GM23338 (cell line): ENCODE measurements at regions not wholly inside any gene's neighbourhood (a gene's known extent, or its start where the extent isn't known, plus 50 kb on each side); places are given as distances from the start of the nearest gene placed in this dataset.

Source experiments
- CREB1 ChIP-seq: fragments of 250-450 bp; sonication (Bioruptor Pico); IDR thresholded peaks from 2 replicates; pipeline ENCODE4 v1.5.0; 2020; ENCODE audit warnings: low read depth, mild to moderate bottlenecking, moderate library complexity
- EZH2phosphoT487 ChIP-seq: fragments of 200-600 bp; sonication (generic); IDR thresholded peaks from one replicate; pipeline ENCODE4 v1.8.1; 2018; ENCODE audit warnings: antibody characterized with exemption; ENCODE audit not compliant: unreplicated experiment
- JUNB ChIP-seq: IDR thresholded peaks from one replicate; pipeline ENCODE4 v1.6.1; 2016; ENCODE audit warnings: antibody characterized with exemption; ENCODE audit not compliant: unreplicated experiment
- POLR2AphosphoS5 ChIP-seq: IDR thresholded peaks from 2 replicates; pipeline ENCODE4 v1.6.1; 2016; ENCODE audit warnings: antibody characterized with exemption, low read depth
- STAT1 ChIP-seq: IDR thresholded peaks from one replicate; pipeline ENCODE4 v1.6.1; 2016; ENCODE audit warnings: antibody characterized with exemption; ENCODE audit not compliant: unreplicated experiment
- ZNF114 ChIP-seq: fragments of 250-450 bp; sonication (Bioruptor Pico); IDR thresholded peaks from 2 replicates; pipeline ENCODE4 v1.5.0; 2020; ENCODE audit warnings: mild to moderate bottlenecking, moderate library complexity
- TF ChIP-seq, protein P1 (sequence below): fragments of 250-450 bp; sonication (Bioruptor Pico); IDR thresholded peaks from 2 replicates; pipeline ENCODE4 v1.5.0; 2020; ENCODE audit warnings: mild to moderate bottlenecking, moderate library complexity
- TF ChIP-seq, protein P2 (sequence below), 2 experiments: fragments of 200-600 bp in 1 of 2; sonication (generic) in 1 of 2; conservative IDR thresholded peaks; 2 replicates each; pipeline versions ENCODE4 v1.5.1 to v1.6.1; 2016 to 2017; ENCODE audit warnings: antibody characterized with exemption in 2 of 2, low read depth in 2 of 2, mild to moderate bottlenecking in 2 of 2, moderate library complexity in 1 of 2

DNA sequence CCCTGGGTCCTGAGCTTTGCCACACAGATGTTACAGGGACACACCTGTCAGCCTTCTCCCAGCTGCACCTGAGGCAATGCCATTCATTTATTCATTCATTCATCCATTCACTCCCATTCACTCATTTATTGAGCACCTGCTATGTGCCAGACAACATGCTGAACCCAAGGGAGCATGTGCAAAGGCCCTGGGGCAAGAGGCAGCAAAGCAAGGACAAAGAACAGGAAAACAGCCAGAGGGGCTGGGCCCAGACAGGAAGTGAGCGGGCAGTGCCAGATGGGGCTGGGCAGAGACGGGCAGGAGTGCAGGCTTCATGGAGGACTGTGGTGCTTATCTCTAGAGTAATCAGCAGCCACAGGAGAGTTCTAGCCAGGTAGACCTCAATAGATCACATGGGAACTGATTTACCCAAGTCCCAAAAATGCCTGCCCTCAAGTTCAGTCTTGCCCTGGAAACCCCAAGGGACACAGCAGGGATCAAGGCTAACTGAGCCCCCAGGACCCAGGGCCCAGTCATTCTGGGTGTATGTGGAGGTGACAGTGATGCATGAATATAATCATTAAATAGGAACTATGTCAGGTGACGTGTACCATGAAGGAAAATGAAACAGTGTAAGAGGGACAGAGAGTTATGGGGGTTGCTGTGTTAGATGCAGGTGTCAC is 530.3 kb downstream of the MATN1 start (continued):
- TF ChIP-seq, protein P1, sequence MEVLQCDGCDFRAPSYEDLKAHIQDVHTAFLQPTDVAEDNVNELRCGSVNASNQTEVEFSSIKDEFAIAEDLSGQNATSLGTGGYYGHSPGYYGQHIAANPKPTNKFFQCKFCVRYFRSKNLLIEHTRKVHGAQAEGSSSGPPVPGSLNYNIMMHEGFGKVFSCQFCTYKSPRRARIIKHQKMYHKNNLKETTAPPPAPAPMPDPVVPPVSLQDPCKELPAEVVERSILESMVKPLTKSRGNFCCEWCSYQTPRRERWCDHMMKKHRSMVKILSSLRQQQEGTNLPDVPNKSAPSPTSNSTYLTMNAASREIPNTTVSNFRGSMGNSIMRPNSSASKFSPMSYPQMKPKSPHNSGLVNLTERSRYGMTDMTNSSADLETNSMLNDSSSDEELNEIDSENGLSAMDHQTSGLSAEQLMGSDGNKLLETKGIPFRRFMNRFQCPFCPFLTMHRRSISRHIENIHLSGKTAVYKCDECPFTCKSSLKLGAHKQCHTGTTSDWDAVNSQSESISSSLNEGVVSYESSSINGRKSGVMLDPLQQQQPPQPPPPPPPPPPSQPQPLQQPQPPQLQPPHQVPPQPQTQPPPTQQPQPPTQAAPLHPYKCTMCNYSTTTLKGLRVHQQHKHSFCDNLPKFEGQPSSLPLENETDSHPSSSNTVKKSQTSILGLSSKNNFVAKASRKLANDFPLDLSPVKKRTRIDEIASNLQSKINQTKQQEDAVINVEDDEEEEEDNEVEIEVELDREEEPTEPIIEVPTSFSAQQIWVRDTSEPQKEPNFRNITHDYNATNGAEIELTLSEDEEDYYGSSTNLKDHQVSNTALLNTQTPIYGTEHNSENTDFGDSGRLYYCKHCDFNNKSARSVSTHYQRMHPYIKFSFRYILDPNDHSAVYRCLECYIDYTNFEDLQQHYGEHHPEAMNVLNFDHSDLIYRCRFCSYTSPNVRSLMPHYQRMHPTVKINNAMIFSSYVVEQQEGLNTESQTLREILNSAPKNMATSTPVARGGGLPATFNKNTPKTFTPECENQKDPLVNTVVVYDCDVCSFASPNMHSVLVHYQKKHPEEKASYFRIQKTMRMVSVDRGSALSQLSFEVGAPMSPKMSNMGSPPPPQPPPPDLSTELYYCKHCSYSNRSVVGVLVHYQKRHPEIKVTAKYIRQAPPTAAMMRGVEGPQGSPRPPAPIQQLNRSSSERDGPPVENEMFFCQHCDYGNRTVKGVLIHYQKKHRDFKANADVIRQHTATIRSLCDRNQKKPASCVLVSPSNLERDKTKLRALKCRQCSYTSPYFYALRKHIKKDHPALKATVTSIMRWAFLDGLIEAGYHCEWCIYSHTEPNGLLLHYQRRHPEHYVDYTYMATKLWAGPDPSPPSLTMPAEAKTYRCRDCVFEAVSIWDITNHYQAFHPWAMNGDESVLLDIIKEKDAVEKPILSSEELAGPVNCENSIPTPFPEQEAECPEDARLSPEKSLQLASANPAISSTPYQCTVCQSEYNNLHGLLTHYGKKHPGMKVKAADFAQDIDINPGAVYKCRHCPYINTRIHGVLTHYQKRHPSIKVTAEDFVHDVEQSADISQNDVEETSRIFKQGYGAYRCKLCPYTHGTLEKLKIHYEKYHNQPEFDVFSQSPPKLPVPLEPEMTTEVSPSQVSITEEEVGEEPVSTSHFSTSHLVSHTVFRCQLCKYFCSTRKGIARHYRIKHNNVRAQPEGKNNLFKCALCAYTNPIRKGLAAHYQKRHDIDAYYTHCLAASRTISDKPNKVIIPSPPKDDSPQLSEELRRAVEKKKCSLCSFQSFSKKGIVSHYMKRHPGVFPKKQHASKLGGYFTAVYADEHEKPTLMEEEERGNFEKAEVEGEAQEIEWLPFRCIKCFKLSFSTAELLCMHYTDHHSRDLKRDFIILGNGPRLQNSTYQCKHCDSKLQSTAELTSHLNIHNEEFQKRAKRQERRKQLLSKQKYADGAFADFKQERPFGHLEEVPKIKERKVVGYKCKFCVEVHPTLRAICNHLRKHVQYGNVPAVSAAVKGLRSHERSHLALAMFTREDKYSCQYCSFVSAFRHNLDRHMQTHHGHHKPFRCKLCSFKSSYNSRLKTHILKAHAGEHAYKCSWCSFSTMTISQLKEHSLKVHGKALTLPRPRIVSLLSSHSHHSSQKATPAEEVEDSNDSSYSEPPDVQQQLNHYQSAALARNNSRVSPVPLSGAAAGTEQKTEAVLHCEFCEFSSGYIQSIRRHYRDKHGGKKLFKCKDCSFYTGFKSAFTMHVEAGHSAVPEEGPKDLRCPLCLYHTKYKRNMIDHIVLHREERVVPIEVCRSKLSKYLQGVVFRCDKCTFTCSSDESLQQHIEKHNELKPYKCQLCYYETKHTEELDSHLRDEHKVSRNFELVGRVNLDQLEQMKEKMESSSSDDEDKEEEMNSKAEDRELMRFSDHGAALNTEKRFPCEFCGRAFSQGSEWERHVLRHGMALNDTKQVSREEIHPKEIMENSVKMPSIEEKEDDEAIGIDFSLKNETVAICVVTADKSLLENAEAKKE (CRISPR knock-in tag), result no peak
- TF ChIP-seq EZH2phosphoT487, result no peak
- no peak for TF ChIP-seq POLR2AphosphoS5
- no peak for TF ChIP-seq STAT1
- no peak for TF ChIP-seq ZNF114 (CRISPR knock-in tag)
- TF ChIP-seq JUNB, result no peak
- TF ChIP-seq, protein P2, sequence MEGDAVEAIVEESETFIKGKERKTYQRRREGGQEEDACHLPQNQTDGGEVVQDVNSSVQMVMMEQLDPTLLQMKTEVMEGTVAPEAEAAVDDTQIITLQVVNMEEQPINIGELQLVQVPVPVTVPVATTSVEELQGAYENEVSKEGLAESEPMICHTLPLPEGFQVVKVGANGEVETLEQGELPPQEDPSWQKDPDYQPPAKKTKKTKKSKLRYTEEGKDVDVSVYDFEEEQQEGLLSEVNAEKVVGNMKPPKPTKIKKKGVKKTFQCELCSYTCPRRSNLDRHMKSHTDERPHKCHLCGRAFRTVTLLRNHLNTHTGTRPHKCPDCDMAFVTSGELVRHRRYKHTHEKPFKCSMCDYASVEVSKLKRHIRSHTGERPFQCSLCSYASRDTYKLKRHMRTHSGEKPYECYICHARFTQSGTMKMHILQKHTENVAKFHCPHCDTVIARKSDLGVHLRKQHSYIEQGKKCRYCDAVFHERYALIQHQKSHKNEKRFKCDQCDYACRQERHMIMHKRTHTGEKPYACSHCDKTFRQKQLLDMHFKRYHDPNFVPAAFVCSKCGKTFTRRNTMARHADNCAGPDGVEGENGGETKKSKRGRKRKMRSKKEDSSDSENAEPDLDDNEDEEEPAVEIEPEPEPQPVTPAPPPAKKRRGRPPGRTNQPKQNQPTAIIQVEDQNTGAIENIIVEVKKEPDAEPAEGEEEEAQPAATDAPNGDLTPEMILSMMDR (conservative IDR thresholded peaks at IDR 0.05; ENCODE audit: low read depth in 2 of 2), result no peak
- no peak for TF ChIP-seq CREB1
